Germinal center (tissue), 1 donor: ENCODE measurements at regions not wholly inside any gene's neighbourhood (a gene's known extent, or its start where the extent isn't known, plus 50 kb on each side); places are given as distances from the start of the nearest gene placed in this dataset.

Experiments
- DNase-seq: peaks from one replicate; pipeline ENCODE4 v3.0.0; 2012; ENCODE audit warnings: mixed read lengths, low spot score

- DNase-seq = no peak
These were observed 123.7 kb upstream of the NCK2 start for GRCh38 chr2:105621038-105621437.

GRCh38 chr2:105618351-105618659 is 126.4 kb upstream of the NCK2 start:
- DNase-seq = no peak

- no peak for DNase-seq
These were observed 126.9 kb upstream of the NCK2 start for GRCh38 chr2:105617631-105618350.

- no peak for DNase-seq
These were observed 129.4 kb upstream of the NCK2 start for GRCh38 chr2:105615305-105615704.

GRCh38 chr2:105611811-105612424 is 132.8 kb upstream of the NCK2 start:
- DNase-seq = no peak

- no peak for DNase-seq
These were observed 133.4 kb upstream of the NCK2 start for GRCh38 chr2:105611333-105611637.

- no peak for DNase-seq
These were observed 134.0 kb upstream of the NCK2 start for GRCh38 chr2:105610576-105611332.

GRCh38 chr2:105609746-105610402 is 134.8 kb upstream of the NCK2 start:
- DNase-seq = no peak

GRCh38 chr2:105607920-105608504 is 136.7 kb upstream of the NCK2 start:
- no peak for DNase-seq

- no peak for DNase-seq
These were observed 138.6 kb upstream of the NCK2 start for GRCh38 chr2:105606081-105606480.

GRCh38 chr2:105604938-105605337 is 139.8 kb upstream of the NCK2 start:
- no peak for DNase-seq

- no peak for DNase-seq
These were observed 143.5 kb upstream of the NCK2 start for GRCh38 chr2:105600949-105601794.

- DNase-seq = no peak
These were observed 144.1 kb upstream of the NCK2 start for GRCh38 chr2:105600602-105600948.

GRCh38 chr2:105600037-105600442 is 144.7 kb upstream of the NCK2 start:
- no peak for DNase-seq

GRCh38 chr2:105598829-105599698 is 145.6 kb upstream of the NCK2 start:
- no peak for DNase-seq

- DNase-seq = no peak
These were observed 146.6 kb upstream of the NCK2 start for GRCh38 chr2:105597806-105598803.

GRCh38 chr2:105597011-105597805 is 147.5 kb upstream of the NCK2 start:
- DNase-seq = no peak

GRCh38 chr2:105596411-105596921 is 148.2 kb upstream of the NCK2 start:
- no peak for DNase-seq
